ENCODE measurements at regions not wholly inside any gene's neighbourhood (a gene's known extent, or its start where the extent isn't known, plus 50 kb on each side); places are given as distances from the start of the nearest gene placed in this dataset.

GRCh38 chr7:4434306-4434705 lies 247.8 kb upstream of the FOXK1 start:
- TF ChIP-seq CREB1 (IDR thresholded peaks at IDR 0.05; ENCODE audit: low read depth), result no peak
- TF ChIP-seq TAF1 (IDR thresholded peaks at IDR 0.05; ENCODE audit: low read depth), result no peak
- no peak for TF ChIP-seq ZBTB7A (IDR thresholded peaks at IDR 0.05; ENCODE audit: low read depth)
- no peak for TF ChIP-seq NFIC (IDR thresholded peaks at IDR 0.05)
- no peak for TF ChIP-seq CEBPB (IDR thresholded peaks at IDR 0.05)
- TF ChIP-seq RAD21 (IDR thresholded peaks at IDR 0.05; ENCODE audit: low read depth), result no peak
- TF ChIP-seq EGR1 (IDR thresholded peaks at IDR 0.05), result no peak
- no peak for TF ChIP-seq REST (IDR thresholded peaks at IDR 0.05; ENCODE audit: low read depth)
- TF ChIP-seq MAX (IDR thresholded peaks at IDR 0.05), result no peak
